Endothelial cell of umbilical vein (primary cell): ENCODE measurements at regions not wholly inside any gene's neighbourhood (a gene's known extent, or its start where the extent isn't known, plus 50 kb on each side); places are given as distances from the start of the nearest gene placed in this dataset.

ENCODE experiments used
- BruUV-seq: library from RNA; stranded (reverse); fragments of 400-500 nt; replicated peaks from 2 replicates; lab custom pipeline; 2021; lab: Mats Ljungman, UMichigan
- CTCF ChIA-PET: fragments of 300-600, 350-600 bp; sonication (Branson Sonifier 250); formaldehyde crosslinking; loops from one replicate; lab custom pipeline; 2021; ENCODE audit warnings: antibody characterized with exemption, inconsistent platforms; lab: Charles Lee
- POLR2A ChIA-PET: fragments of 300-600, 350-600 bp; sonication (Branson Sonifier 250); formaldehyde crosslinking; loops from one replicate; lab custom pipeline; 2021; ENCODE audit warnings: antibody characterized with exemption, inconsistent platforms; lab: Charles Lee
- DNase-seq: peaks from one replicate; pipeline ENCODE4 v3.0.0-alpha.2; 2011; ENCODE audit warnings: low read depth, low spot score
- FAIRE-seq: peaks from 2 replicates; lab custom pipeline; 2011; peaks lifted over from hg19 to GRCh38; lab: Jason Lieb, UNC
- H2AFZ ChIP-seq: 2 replicates; pipeline ENCODE4 v1.6.0; 2012; ENCODE audit warnings: low read depth, low read length, control low read depth, inconsistent platforms
- H3K27ac ChIP-seq: 2 replicates; pipeline ENCODE4 v1.5.1; 2011; ENCODE audit warnings: low read depth, mild to moderate bottlenecking, control low read depth, low read length, moderate library complexity; ENCODE audit not compliant: insufficient read depth
- H3K27me3 ChIP-seq, 2 experiments: 2 replicates each; pipeline versions ENCODE4 v1.6.0 to v1.6.1; 2011; ENCODE audit warnings: low read length in 2 of 2, mixed read lengths in 1 of 2; ENCODE audit not compliant: control insufficient read depth in 2 of 2, insufficient read depth in 2 of 2
- H3K36me3 ChIP-seq, 2 experiments: 2 replicates in 1 of 2; 3 replicates in 1 of 2; pipeline ENCODE4 v1.5.1; 2011; ENCODE audit warnings: low read length in 2 of 2, mild to moderate bottlenecking in 1 of 2, moderate library complexity in 1 of 2; ENCODE audit not compliant: control insufficient read depth in 2 of 2, insufficient read depth in 2 of 2; ENCODE audit errors: extremely low read depth in 1 of 2
- H3K4me1 ChIP-seq: 3 replicates; pipeline ENCODE4 v1.5.1; 2011; ENCODE audit warnings: mild to moderate bottlenecking, low read length; ENCODE audit not compliant: control insufficient read depth, insufficient read depth; ENCODE audit errors: extremely low read depth
- H3K4me2 ChIP-seq: 2 replicates; pipeline ENCODE4 v1.6.1; 2011; ENCODE audit warnings: low read length, control low read depth, mixed read lengths; ENCODE audit not compliant: insufficient read depth
- H3K4me3 ChIP-seq, 3 experiments: fragments of 200-600 bp in 1 of 3; sonication (generic), shearing (Covaris generic) in 1 of 3; replicated peaks in 1 of 3; 2 replicates each; pipeline ENCODE4 v1.5.1; 2011 to 2016; ENCODE audit warnings: control low read depth in 3 of 3, low read length in 3 of 3, mild to moderate bottlenecking in 2 of 3, inconsistent platforms in 1 of 3, low read depth in 1 of 3, moderate library complexity in 1 of 3; ENCODE audit not compliant: insufficient read depth in 1 of 3
- H3K79me2 ChIP-seq: 2 replicates; pipeline ENCODE4 v1.6.0; 2012; ENCODE audit warnings: low read length, inconsistent platforms; ENCODE audit not compliant: control insufficient read depth, insufficient read depth
- H3K9ac ChIP-seq: replicated peaks from 2 replicates; pipeline ENCODE3; 2011; ENCODE audit warnings: low read length, control low read depth; ENCODE audit not compliant: insufficient read depth; ENCODE audit errors: extremely low read depth
- H3K9me1 ChIP-seq: replicated peaks from 3 replicates; pipeline ENCODE4 v1.6.0; 2011; ENCODE audit warnings: mild to moderate bottlenecking, low read length; ENCODE audit not compliant: control insufficient read depth, insufficient read depth; ENCODE audit errors: extremely low read depth
- H3K9me3 ChIP-seq: replicated peaks from 2 replicates; pipeline ENCODE4 v1.5.1; 2012; ENCODE audit warnings: low read length, inconsistent platforms; ENCODE audit not compliant: control insufficient read depth, insufficient read depth
- H4K20me1 ChIP-seq: replicated peaks from 2 replicates; pipeline ENCODE3; 2011; ENCODE audit warnings: mild to moderate bottlenecking, low read length; ENCODE audit not compliant: control insufficient read depth, insufficient read depth; ENCODE audit errors: extremely low read depth
- EZH2 ChIP-seq: IDR thresholded peaks from 2 replicates; pipeline ENCODE4 v1.6.1; 2012; ENCODE audit warnings: borderline replicate concordance, low read depth, mild to moderate bottlenecking, moderate library complexity, low read length, inconsistent platforms; ENCODE audit not compliant: severe bottlenecking
- FOS ChIP-seq: IDR thresholded peaks from 2 replicates; pipeline ENCODE4 v1.6.1; 2011; ENCODE audit warnings: mild to moderate bottlenecking, low read length, moderate library complexity, borderline replicate concordance; ENCODE audit not compliant: insufficient read depth
- JUN ChIP-seq: IDR thresholded peaks from 2 replicates; pipeline ENCODE4 v1.6.1; 2011; ENCODE audit warnings: borderline replicate concordance, low read depth; ENCODE audit not compliant: insufficient read length, insufficient read depth
- MYC ChIP-seq: IDR thresholded peaks from one replicate; pipeline ENCODE4 v1.6.1; 2011; ENCODE audit warnings: mild to moderate bottlenecking, low read depth, low read length
- POLR2A ChIP-seq: IDR thresholded peaks from 2 replicates; pipeline ENCODE4 v1.6.1; 2012; ENCODE audit warnings: low read depth, mild to moderate bottlenecking, control low read depth, low read length
- POLR2AphosphoS5 ChIP-seq: IDR thresholded peaks from 2 replicates; pipeline ENCODE4 v1.6.1; 2012; ENCODE audit warnings: low read depth, mild to moderate bottlenecking, control low read depth, low read length, moderate library complexity; ENCODE audit not compliant: insufficient read depth
- dilution Hi-C: fragments of 300-500 bp; cut with MboI; formaldehyde crosslinking; loops from one replicate; pipeline ENCODE4 v1.15.0; 2019; ENCODE audit warnings: low sequenced_read_pairs; ENCODE audit not compliant: extremely low pct_ligation_motif_present
- intact Hi-C: fragments of 100-400 bp; cut with micrococcal nuclease; formaldehyde crosslinking; loops from one replicate; pipeline ENCODE4 v1.10.0; 2022
- TF ChIP-seq, protein P1 (sequence below), 2 donors: IDR thresholded peaks; 1 replicate in 1 of 2; 2 replicates in 1 of 2; pipeline ENCODE4 v1.5.1; 2011; ENCODE audit warnings: low read length in 2 of 2, mild to moderate bottlenecking in 2 of 2, moderate library complexity in 2 of 2, control low read depth in 1 of 2, inconsistent platforms in 1 of 2, low read depth in 1 of 2; ENCODE audit not compliant: insufficient read depth in 1 of 2; ENCODE audit errors: extremely low read depth in 1 of 2
- TF ChIP-seq, protein P2 (sequence below): IDR thresholded peaks from 2 replicates; pipeline ENCODE4 v1.6.1; 2011; ENCODE audit not compliant: insufficient read depth, insufficient read length

DNA sequence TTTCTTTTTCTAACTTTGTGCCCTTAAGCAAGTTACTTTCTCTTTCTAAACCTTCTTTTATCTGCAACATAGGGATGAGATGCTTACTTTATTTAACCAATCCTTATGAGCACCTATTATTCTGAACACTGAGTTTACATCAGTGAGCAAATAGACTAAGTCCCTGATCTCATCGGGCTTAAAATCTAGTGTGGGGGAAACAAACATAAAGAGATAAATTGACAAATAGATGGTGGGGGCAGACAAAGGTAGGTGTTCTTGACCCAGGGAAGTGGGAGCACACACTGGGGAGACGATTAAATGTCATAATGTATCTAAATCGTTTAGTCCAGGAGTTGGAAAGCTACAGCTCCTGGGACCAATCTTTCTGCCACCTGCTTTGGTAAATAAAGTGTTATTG is 129.6 kb downstream of the TFAP2C start:
- intact Hi-C loops (no loop called here), dilution Hi-C loops (no loop called here)
- Histone ChIP-seq H3K79me2 (no peaks in the 10 kb centered on the region), H3K4me3 (no peak overlapping the region), H3K4me2 (no peak overlapping the region), H2AFZ (no peak overlapping the region), H3K9me1 (no peaks in the 10 kb centered on the region), H4K20me1 (no peaks in the 10 kb centered on the region), H3K9ac (no peak overlapping the region), H3K27ac (no peak overlapping the region), H3K9me3 (no peaks in the 10 kb centered on the region), H3K27me3 (no peaks in the 10 kb centered on the region), H3K36me3 (no peaks in the 10 kb centered on the region), H3K4me1 (no peaks in the 10 kb centered on the region)
- TF ChIP-seq POLR2AphosphoS5 (no peak), MYC (no peak), EZH2 (no peak), FOS (no peak), JUN (no peak), POLR2A (no peak)
- TF ChIP-seq, protein P1, sequence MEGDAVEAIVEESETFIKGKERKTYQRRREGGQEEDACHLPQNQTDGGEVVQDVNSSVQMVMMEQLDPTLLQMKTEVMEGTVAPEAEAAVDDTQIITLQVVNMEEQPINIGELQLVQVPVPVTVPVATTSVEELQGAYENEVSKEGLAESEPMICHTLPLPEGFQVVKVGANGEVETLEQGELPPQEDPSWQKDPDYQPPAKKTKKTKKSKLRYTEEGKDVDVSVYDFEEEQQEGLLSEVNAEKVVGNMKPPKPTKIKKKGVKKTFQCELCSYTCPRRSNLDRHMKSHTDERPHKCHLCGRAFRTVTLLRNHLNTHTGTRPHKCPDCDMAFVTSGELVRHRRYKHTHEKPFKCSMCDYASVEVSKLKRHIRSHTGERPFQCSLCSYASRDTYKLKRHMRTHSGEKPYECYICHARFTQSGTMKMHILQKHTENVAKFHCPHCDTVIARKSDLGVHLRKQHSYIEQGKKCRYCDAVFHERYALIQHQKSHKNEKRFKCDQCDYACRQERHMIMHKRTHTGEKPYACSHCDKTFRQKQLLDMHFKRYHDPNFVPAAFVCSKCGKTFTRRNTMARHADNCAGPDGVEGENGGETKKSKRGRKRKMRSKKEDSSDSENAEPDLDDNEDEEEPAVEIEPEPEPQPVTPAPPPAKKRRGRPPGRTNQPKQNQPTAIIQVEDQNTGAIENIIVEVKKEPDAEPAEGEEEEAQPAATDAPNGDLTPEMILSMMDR (IDR thresholded peaks at IDR 0.05; ENCODE audit: extremely low read depth in 1 of 2, insufficient read depth in 1 of 2, low read depth in 1 of 2, low read length in 2 of 2): no peak
- TF ChIP-seq, protein P2, sequence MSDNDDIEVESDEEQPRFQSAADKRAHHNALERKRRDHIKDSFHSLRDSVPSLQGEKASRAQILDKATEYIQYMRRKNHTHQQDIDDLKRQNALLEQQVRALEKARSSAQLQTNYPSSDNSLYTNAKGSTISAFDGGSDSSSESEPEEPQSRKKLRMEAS: no peak
- ChIA-PET CTCF (no interaction called here), POLR2A (no interaction called here)
- BruUV-seq: no TSS peak
- FAIRE-seq (no peak), DNase-seq (no peak)
